ENCODE measurements at regions not wholly inside any gene's neighbourhood (a gene's known extent, or its start where the extent isn't known, plus 50 kb on each side); places are given as distances from the start of the nearest gene placed in this dataset.

DNA sequence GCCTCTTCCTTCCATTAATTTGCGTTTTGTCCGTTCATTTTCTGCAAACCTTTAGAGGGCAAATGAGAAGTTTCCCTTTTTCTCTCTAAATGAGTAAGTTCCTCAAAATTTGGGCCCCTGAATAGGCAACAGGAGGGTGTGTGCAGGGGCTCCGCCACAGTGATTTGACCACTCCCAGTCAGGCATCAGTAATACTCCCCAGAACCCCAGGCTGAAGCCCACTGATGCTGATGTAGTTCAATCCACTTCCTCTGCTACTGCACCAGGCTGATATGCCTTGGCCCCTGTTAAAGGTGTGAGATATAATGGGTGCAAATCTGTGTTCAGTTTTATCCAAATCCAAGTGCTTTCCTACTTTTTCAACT is 1150.0 kb downstream of the RPIA start:
- TF ChIP-seq EP300 (IDR thresholded peaks at IDR 0.05) (no peak), CTCF (IDR thresholded peaks at IDR 0.05) (no peak)

Data from gastroesophageal sphincter (tissue), 3 donors.